HG03342 (cell line): ENCODE measurements at regions not wholly inside any gene's neighbourhood (a gene's known extent, or its start where the extent isn't known, plus 50 kb on each side); places are given as distances from the start of the nearest gene placed in this dataset.
"Not testable (repeated sequence)": the region's sequence is repeated elsewhere in the genome, so short reads cannot be mapped to it uniquely, and the experiment has no call there.

ENCODE experiments used
- ATAC-seq: cut with Tn5 transposase; IDR thresholded peaks from one replicate; pipeline ENCODE4 v1.9.1; 2021; ENCODE audit warnings: mild to moderate bottlenecking, moderate library complexity; ENCODE audit not compliant: unreplicated experiment

DNA sequence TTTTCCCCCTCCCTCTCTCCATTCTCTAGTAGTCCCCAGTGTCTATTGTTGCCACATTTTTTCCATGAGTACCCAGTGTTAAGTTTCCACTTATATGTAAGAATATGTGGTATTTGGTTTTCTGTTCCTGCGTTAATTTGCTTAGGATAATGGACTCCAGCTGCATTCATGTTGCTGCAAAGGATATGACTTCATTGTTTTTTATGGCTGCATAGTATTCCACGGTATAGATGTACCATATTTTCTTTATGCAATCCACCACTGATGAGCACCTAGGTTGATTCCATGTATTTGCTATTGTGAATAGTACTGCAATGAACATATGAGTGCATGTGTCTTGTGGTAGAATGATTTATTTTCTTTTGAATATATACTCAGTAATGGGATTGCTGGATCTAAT is 77.4 kb upstream of the MEGF10 start:
- ATAC-seq = no peak

DNA sequence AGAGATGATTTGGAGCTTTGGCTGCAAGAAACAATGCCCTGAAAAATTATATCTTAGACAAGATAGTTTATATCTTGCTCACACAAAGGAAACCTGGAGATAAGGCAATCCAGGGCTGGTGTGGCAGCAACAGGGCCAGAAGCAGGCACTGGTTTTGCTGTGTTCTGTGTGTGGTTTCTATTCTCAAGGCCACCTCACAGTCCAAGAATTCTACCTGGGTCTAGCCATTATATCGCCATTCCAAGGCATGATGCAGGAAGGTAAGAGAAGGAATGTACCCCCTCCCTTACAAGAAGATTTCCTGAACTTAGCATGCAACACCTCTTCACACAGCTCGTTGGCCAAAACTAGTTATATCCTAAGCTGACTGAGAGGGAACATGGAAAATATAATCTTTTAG is 74.5 kb upstream of the MEGF10 start:
- no peak for ATAC-seq

DNA sequence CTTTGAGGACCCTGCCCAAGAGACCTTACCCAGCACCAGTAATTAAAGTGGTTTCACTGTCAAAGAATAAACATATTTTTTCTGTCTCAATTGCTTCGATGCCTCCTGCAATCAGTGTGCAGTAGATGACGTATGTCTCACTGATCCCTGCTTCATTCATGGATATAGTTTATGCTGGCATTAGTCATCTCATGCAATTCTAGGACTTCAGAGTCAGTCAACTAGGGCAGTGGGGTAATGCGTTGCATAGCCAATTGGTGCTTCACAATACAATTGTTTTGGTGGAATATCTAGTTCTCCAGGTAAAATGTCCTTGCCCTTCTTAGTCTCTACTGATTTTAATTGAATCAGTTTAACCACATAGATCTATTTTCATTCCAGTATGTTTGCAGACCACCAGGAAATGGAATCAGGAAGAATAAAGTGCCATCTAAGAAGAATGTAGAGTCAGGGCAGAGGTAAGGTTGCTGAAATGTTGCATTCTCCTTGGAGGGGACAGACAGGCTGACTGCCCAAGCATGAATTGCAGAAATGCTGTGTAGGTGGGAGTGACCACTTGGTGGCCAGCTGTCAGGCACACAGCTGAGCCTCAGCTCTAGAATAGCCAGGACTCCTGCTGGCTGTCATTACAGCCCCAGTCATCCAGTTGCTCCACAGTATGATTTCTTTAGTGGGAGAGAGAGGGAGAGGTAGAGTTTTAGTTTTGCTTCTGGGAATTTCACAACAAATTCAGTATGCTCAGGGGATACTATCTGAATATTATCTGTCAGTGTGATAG is 73.5 kb upstream of the MEGF10 start:
- no peak for ATAC-seq

DNA sequence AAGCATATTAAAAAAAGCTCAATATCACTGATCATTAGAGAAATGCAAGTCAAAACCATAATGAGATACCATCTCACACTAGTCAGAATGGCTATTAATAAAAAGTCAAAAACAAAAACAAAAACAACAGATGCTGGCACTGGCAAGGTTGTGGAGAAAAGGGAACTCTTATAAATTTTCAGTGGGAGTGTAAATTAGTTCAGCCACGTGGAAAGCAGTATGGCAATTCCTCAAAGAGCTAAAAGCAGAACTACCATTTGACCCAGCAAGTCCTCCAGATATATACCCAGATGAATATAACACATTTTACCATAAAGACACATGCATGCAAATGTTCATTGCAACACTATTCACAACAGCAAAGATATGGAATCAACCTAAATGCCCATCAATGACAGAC is 68.7 kb upstream of the MEGF10 start:
- not testable (repeated sequence) for ATAC-seq

DNA sequence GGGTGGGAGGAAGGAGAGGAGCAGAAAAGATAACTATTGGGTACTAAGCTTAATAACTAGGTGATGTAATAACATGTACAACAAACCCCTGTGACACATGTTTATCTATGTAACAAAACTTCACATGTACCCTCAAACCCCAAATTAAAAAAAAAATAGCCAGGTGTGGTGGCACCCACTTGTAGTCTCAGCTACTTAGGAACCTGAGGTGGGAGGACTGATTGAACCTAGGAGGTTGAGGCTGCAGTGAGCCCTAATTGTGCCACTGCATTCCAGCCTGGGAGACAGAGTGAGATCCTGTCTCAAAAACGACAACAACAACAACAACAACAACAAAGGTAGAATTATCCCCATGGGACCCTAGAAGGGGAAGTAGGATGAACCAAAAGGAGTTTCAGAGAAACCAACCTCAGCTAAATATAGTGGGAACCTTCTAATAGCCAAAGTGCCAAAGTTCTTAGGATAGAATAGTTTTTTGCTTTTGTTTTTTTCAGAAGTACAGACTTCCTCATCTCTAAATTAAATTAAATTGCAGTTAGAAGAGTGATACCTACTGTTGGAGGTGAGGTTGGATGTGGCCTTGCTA is 67.9 kb upstream of the MEGF10 start:
- ATAC-seq = peak; percentile 86

DNA sequence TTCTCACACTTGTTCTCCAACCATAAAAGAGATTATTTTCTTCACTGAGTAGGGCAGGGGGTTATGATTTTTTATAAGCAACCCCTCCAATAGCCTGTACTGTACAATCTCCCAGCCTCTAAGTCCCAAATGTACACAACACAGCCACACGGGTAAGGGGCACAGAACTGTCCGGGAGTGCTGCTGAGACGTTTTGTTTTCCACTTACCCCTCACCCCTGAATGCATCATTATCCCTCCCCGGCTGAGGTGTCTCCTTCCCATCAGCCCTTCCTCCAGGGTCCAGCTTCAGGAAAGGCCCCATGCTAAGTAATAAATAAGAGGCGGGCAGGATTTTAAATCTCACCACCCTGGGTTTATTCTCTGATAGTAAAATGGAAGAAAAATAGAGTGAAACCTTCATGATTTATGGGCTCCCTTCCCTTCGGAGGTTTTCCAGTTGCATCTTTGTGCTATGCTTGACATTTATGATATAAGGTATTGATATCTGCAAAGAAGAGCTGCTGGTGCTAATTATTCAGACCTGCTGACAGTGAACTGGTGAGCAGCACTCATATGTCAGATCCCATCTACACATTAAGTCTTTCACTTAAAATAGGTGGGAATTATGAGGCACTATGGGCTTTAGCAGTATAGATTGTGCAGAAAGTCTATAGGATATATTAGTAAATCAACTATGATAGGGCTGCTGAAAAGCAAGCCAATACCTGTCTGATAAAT is 67.2 kb upstream of the MEGF10 start:
- no peak for ATAC-seq

DNA sequence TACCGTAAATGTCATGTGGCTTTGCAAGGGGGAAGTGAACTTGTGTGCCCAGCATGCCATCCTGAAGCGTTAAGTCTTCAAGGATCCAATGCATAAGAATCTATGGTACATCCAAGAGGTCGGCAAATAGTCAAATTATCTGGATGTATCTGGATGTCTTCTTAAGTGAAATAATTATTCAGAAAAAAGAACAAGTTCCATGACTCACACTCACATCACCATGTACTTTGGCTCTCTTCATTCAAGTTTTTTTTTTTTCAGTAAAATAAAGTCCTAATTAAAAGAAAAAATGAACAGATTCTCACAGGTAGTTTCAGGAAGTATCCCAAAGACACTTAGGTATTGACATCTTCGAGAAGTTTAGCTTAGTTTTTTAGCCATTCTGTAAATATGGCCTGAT is 62.7 kb upstream of the MEGF10 start:
- no peak for ATAC-seq

DNA sequence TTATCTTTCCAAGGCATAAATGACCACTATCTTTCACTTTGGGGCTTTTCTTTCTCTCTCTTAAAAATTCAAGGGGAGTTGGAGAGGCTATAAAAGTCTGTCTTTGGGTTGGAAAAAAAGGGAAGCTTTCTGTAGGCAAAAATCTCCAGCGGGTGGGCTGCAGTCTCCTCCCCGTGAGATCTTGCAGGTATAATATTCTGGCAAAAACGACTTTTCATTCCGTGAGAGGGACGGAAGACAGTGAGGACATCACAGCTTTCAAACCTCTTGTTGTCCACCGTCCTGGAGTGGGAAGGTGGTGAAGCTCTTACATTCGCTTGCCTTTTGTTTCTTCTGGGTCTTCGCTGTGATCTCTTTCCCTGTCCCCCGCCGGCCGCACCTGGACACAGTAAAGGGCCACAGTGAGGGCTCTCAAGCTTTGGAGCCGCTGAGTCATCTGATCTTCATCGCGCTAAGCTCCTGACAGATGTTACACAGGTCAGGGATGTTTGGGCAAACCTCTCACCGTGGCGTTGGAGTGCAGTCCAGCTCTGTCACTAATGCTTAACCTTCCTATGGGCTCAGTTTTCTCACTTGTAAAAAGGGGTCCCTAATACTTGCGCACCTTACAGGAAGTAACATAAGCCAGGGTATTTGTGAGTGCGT is 61.9 kb upstream of the MEGF10 start:
- ATAC-seq = no peak

DNA sequence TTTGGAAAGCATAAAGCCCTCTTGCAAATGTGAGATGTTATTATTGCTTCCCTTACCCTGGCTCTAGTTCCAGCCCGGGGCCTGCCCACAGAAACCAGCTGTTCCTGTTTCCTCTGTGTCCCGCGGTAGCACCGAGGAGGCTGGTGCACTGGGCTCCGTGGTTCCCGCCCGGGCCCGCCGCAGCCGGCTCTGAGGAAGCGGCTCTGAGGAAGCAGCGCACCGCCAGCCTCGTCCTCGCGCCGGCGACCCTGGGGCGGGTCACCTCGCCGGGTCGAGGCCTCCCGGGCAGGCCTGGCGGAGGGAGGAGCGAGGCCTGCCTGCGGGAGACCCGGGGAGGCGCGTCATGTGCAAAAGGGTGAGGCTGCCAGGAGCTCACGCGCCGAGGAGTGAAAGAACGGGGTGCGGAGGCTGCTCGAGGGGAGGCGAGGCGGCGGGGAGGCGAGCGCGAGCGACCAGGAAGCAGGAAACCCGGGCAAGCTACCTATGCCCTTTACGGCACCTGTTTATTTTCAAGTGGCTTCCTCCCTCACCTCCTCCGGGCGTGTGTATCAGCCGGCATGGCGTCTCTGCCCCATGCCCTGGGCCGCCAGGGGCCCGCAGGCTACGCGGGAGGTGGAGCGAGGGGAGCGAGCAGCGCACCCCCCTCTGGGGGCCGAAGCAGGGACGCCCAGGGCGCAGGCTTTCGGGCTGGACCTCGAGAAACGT is 61.3 kb upstream of the MEGF10 start:
- peak; percentile 74 for ATAC-seq

DNA sequence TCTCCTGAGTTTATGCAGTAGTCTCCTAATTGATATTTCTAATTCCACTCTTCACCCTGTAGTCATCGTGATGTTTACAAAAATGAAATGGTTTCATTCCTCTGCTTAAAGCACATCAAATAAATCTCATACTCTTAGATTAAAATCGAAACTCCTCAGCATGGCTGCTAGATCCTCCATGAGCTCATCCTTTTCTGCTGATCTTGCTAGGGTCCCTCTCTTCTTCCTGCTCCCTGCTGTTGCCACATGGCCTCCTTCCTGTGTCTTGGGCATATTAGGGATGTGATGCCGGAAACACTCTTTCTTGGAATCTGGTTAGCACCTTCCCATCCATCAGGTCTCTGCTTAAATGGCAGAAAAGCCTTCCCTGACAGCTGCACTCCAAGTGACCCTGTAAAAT is 59.5 kb upstream of the MEGF10 start:
- ATAC-seq = no peak

DNA sequence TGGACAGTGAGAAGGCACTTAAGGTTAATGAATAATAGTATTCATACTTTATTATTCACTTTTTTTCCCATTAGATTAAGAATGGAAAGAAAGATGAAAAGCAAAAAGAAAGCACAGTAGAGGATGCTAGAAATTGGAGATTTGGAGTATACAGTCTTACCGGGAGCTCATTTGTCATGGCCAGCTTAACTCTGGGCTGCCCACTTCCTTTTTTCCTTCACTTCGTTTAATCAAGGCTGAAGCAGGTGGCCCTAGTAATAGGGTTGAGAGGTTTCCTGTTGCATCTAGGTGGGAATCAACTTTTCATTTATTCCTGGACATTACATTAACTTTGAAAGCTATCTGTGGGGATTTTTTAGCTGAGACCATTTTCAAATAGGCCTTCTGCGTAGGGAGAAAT is 57.0 kb upstream of the MEGF10 start:
- no peak for ATAC-seq

DNA sequence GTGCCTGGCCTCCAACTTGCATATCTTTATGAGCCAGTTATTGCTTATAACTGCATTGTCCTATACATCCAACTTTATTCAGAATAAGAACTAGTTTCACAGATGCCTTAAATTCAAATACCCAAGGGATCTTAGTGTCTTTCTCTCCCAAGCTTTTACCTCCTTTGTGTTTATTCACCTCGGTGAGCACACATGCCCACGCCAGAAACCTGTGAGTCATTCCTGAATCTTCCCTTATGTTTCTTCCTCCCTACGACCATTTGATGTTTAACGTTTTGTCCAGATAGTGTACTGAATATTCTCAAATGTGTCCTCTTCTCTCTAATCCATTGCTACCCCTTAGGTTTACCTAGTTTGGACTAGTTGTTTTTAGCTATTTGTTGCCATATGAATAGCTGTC is 55.5 kb upstream of the MEGF10 start:
- no peak for ATAC-seq

DNA sequence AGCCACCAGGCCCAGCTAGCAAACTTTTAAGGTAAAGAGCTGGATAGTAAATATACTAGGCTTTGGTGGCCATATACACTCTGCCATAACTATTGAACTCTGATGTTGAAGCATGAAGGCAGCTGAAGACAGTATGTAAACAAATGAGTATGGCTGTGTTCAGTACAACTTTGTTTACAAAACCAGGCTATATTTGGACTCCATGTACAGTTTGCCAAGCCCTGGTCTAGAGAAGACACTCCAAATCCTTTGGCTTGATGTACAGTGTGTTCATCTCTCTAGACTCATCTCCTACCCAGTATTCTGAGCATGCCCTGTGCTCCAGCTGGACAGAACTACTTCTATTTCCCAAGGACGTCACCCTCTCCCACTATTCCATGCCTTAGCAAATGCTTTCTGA is 54.3 kb upstream of the MEGF10 start:
- no peak for ATAC-seq
